ENCODE measurements at regions not wholly inside any gene's neighbourhood (a gene's known extent, or its start where the extent isn't known, plus 50 kb on each side); places are given as distances from the start of the nearest gene placed in this dataset.
A peak's percentile ranks its signal among the peaks of the same experiment; 100 is the strongest.
"Not testable (repeated sequence)": the region's sequence is repeated elsewhere in the genome, so short reads cannot be mapped to it uniquely, and the experiment has no call there.

DNA sequence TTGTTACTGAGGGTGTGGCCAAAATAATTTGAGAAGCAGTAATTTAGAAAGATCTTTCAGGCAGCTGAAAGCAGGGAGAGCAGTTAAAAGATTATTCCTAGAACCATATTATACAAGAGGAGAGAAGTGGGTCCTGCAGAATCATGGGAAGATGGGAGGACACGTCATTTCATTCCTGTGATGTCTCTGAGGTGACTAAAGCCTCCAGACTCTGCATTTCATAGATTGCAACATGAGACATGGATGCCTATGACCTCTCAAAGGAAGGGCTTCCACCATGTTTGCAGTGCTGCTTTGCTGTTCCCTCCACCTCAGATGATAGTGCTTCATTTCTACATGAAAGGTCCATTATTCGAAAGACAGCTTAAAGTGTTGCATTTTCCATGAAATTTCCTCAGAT is 788.4 kb downstream of the TSN start:
- DNase-seq (ENCODE audit: low spot score) = peak; percentile 58

DNA sequence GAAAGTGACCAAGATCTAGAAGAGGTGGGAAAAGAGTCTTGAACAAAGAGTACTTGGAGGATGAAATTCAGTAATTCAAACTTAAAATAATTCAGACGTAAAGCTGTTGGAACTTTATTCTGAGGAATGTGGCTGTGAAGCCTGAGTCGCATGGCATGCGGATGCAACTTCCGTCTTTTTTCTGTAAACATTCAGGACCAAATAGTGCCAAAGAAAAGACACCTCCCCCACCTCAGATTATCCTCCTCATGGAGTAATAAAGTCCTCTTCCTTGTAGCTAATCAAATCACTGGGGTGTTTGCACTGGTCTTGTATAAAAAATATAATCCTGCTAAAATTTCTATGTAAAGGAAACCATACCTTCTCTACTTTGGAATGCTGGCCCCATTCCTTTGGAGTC is 790.4 kb downstream of the TSN start:
- no peak for DNase-seq (ENCODE audit: low spot score)

DNA sequence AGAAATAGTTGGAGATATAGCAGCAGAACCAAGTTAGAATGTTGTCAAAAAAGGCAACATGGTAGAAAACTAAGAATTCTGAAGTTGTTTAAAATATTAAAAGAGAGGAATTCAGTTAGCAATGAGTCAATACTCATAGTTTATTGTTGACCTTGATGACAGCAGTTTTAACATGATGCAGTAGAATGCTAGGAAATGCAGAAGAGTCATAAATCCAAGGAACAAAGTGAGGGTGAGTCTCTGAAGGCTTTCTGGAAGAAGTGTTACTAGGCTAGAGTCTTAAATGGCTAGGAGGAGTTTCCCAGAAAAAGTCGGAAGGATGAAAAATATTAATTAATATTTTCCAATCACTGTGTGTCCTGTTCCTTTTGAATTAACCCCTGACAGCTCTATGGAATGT is 807.3 kb downstream of the TSN start:
- no peak for DNase-seq (ENCODE audit: low spot score)

DNA sequence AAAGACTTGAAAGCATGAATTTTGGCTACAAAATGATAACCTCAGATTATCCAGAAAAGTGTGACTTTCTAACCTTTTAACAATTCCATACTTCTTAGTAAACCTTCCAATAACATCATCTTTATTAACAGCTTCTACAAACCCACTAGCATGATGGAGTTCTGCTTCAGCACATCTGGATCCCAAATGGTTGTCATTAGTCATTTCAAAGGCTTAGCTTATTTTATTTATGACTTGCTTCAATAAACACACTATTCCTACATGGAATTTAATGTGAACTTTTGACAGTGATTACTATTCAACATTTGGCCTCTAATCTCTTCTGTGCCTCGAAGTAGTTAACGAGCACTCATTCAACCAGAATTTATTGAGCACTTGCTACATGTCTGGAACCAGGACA is 808.3 kb downstream of the TSN start:
- DNase-seq (ENCODE audit: low spot score) = no peak

DNA sequence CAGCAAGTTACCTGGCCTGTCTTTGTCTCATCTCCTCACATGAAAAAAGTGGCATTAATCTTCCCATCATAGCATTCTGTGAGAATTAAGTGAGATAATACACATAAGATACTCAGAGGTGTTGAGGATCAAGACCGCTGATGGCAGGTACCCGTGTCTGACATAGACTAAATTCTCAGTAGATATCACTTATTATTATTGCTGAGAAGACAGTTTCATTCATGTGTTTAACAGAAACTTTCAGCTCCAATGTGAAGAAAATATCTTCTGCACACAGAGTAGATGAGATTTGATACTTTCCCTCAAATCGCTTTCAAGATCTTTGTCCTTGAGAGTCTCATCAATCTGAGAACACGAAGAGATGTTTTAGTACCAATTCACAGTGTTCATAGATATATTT is 809.4 kb downstream of the TSN start:
- DNase-seq (ENCODE audit: low spot score) = no peak

DNA sequence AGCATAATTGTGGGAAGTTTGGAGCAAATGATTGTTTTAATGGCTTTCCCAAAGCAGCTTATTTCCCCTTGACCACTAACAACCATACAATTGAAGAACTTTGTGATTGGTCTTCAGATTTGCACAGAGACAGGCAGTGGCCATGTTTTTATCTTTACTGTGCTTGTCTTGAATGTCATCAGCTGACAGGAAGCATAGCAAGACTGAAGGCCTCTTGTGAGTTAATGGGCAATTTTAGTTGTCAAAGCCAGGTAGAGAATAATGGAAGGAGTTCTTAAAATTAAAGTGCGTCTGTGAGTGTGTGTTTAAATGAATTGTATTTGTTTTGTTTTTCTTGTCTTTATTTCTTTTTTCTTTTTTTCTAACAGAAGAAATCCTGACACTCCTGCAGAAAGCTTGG is 809.9 kb downstream of the TSN start:
- DNase-seq (ENCODE audit: low spot score) = no peak

DNA sequence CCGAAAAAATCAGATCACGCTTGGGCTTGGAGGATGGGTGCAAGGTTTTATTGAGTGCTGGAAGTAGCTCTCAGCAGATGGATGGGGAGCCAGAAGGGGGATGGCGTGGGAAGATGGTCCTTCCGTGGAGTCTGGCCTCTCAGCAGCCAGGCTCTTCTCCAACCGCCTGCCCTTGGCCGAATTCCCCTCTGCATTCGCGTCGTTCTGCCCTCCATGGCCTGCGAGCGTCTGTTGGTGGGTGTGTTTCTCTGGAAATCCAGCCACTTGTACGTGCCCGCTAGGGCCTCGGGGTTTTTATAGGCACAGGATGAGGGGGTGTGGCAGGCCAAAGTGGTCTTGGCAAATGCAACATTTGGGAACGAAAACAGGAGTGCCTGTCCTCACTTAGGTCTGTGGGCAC is 815.2 kb downstream of the TSN start:
- no peak for DNase-seq (ENCODE audit: low spot score)

DNA sequence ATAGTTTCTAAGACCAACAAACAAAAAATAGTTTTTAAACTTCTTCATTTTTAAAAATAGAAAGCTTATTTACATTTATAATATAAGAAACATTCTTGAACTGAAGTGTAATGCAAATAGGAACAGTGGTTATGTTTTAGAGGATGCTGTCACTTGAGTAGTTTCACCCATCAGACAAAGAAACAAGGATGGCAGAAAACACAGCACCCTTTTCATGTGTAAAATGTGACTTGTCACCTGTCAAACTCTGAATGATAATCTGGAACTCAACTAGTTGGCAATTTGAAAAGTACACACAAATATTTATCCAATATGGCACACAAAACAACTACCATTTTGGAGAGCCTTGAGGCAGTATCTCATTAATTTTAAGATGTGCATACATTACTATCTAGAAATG is 816.0 kb downstream of the TSN start:
- not testable (repeated sequence) for DNase-seq (ENCODE audit: low spot score)

DNA sequence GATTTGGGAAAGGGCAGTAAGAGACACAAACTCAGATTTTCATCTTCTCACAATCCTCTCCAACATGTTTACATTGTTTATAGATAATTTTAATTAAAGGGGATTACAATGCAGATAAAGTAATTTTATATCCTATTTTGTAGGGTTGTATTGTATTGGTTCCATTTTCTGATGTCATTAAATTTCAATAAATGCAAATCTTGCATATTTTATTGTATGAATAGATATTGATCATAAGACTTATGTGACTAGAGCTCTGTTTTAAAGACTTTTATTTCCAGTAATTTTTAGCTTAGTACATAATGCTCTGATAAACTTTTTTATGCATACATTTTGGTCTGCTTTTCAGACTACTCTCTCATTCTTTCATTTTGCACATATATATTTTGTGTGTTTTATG is 819.6 kb downstream of the TSN start:
- DNase-seq (ENCODE audit: low spot score) = no peak

DNA sequence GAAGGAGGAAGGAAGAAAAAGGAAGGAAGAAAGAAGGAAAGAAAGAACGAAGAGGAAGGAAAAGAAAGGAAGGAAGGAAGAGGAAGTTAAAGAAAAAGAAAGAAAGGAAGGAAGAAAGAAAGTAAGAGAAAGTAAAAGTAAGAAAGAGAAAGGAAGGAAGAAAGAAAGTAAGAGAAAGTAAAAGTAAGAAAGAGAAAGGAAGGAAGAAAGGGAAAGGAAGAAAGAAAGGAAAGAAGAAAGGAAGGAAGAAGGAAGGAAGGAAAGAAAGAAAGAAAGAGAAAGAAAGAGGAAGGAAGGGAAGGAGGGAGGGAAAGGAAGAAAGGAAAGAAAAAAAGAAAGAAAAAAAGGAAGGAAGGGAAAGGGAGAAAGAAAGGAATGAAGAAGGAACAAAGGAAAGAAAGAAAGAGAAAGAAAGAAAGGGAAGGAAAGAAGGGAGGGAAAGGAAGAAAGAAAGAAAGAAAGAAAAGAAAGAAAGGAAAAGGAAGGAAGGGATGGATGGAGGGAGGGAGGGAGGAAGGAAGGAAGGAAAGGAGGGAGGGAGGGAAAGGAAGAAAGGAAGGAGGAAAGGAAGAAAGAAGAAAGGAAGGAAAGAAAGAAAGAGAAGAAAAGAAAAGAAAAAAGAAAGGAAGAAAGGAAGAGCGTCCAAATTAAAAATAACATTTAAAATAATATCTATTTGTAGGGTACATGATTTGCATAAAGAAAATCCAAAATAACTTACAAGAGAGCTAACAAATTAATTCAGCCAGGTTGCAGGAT is 827.9 kb downstream of the TSN start:
- DNase-seq (ENCODE audit: low spot score) = no peak

DNA sequence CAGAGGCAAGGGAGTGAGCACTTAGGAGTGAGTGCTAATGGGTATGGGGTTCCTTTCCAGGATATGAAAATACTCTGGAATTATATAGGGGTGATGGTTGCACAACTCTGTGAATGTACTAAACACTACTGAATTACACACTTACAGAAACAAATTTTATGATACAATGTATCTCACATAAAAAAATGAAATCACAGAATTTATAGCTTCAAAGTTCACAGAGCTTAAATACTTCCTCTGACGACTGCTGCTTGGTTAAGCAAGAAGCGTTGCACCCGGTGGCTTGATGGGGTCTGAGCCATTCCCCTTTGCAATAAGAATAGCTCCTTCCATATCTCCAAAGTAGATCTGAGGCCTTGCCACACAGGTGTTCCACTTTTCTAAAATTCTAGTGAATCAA is 835.1 kb downstream of the TSN start:
- DNase-seq (ENCODE audit: low spot score) = no peak

DNA sequence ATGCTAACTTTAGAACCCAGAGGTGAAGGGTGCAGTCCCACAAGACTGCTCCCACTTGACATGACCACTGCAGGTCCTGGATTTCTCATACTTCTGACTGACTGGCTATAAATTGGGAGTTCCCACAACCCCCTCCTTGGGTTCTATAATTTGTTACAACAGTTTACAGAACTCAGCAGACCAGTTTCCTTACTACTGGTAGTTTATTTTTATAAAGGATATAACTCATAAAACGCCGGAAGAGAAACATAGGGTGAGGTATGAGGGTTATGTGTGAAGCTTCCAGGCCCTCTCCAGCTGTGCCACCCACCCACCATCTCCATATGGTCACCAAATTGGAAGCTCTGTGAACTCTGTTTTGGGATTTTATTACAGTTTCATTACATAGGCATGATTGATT is 839.6 kb downstream of the TSN start:
- no peak for DNase-seq (ENCODE audit: low spot score)

DNA sequence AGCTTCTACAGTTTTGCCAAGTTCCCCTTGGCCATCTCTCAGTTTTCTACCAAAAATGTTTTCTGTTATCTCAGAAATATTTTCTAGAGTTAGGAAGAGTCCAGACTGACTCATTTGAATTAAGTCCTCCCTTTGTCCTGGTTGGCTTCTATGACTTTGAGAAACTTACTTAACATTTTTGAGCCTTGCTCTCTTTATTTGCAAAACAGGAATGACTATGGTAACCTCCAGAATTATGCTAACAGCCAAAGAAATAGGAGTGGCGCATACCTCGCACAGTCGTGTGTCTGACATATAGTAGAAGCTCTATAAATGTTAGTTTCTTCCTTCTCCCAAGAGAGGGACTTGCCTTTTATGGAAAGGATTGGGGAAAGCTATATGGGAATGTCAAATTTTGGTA is 841.1 kb downstream of the TSN start:
- no peak for DNase-seq (ENCODE audit: low spot score)

DNA sequence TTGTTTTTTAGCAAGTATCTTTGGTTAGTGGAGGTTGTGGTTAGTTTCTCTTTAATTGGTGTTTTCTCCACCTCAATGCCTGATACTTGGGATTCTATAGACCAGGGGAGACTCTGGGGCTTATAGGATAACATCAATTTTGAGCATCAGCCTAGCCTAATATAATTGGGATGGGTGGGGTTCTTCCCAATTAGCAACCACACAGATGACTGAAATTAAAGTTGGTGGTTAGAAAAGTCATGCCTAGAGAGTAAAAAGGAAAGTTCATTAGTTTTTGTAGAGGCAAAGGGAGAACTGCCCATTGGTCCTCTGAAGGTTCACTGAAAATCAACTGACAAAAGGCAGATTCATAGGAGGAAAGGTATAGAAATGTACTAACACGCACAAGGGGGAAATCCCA is 843.3 kb downstream of the TSN start:
- no peak for DNase-seq (ENCODE audit: low spot score)

DNA sequence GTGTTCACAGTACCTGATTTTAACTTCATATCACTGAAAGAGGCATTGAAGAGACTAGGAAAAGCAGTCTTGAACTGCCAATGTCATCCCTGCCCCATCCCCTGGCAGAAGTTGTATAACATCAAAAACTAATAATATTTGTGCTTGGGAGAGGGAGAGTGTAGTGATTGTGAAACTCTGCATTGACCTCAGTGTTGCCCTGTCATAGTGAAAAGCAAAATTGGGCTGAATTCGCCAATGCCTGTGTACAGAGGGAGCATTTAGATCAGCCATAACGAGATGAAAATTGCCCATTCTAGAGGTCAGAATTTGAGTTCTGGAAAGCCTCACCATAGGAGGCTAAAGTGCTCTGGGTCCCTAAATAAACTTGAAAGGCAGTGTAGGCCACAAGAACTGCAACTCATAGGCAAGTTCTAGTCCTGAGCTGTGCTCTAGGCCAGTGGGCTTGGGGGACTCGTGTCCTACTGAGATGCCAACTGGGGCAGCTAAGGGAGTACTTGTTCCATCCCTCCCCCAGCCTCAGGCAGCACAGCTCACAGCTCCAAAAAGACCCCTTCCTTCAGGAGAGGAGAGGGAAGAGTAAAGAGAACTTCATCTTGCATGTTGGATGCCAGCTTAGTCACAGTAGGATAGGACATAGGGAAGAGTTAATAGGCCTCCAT is 855.6 kb downstream of the TSN start:
- no peak for DNase-seq (ENCODE audit: low spot score)

DNA sequence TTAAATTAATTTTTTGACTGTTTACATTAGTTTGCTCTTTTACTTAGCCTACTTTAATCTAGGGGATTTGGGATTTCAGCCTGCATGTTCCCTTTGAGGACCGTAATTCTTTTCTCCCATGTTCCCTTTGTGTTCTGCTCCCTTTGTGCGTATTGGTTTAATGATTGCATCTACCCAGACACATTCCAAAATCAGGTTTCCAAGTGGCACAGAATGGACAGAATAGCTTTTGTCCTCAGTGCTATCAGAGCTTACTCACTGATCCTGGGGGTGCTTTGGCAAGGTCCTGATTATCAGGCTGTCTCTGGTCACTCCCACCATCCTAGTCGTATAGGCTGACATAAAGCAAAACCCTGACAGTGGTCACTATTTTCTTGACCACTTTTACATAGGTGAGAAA is 867.5 kb downstream of the TSN start:
- DNase-seq (ENCODE audit: low spot score) = no peak

DNA sequence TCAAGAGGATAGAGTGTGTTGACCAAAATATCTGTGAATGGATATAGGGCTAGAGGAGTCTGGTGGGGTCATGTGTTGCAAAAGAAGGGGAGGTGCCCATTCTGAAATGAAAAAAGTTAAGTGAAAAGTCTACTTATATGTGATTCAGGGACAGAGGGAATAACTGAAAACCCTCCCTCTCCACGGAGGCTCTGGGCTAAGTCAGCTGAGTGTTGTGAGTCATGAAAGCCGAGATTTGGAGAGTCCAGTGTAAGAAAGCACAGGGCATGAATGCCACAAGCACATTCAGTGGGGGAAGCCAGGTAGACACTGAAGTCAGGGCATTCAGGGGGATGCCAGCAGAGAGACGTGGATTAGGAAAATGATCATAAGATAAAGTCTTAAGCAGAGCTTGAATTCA is 871.9 kb downstream of the TSN start:
- no peak for DNase-seq (ENCODE audit: low spot score)

DNA sequence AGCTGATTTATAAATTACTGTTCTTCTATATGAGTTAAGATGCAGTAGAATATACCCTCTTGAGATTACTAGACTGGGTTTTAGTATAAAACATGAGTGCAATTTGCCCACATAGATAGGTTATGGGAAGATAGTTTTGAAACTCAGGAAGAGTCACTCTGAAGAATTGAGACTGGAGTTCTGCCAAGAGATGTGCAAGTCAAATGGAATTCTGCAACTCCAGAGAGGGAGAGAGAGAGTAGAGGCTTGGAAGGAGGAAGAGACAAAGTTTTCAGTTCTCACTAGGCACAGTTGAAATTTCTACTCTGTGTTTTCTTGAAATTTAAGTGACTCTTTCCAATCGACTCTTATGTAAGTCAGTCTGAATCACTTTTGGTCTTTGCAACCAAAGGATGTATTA is 878.8 kb downstream of the TSN start:
- peak; percentile 75 for DNase-seq (ENCODE audit: low spot score)

DNA sequence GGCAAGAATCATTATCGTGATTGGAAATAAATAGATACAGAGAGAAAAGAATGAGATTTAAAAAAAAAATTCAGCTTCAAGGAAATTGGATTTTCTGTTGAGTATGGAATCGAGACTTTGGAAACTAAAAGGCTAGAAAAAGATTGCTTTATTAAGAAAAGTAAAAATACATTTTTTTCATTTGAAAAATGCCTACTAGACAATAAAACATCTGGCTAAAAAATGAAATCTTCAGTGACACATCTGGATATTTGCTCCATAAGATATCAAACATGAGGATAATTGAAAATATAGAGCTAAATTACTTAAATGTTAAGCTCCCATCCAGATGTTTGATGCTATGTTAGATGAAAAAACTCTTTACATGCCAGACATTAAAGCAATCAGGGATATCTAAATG is 879.5 kb downstream of the TSN start:
- DNase-seq (ENCODE audit: low spot score) = no peak

DNA sequence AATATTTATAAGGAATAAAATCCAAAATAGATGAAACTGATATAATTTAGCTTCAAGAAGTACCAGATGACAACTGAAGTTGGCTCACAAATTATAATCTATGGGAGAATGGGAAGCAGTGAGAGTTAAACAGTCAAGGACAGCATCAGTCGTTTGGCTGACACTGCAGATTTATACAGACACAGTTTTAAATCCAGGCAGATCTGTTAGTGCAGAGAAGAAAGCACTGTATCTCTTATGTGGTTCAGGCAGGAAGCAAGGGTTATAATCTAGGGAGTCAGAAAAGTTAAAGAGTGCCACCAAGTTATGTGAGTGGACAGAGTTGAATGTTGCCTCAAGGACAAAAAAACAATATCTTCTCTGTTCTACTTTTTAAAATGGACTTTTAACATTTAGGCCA is 880.2 kb downstream of the TSN start:
- no peak for DNase-seq (ENCODE audit: low spot score)

DNA sequence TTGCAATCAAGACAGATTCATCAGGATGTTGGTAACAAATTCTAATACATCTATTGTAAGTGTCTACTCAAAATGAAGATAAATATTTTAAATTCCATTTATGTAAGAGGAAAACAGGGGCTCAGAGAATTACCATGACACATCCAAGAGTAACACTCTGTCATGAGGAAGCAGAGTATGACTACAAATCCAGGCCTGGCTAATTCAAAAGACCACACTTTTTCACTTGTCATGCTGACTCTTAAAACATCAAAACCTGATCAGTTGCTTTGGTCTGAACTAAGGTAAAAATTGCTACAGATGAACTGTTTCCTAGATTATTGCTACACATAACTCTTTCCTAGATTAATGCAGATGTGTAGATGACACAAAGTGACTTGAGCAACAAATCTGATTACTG is 880.6 kb downstream of the TSN start:
- DNase-seq (ENCODE audit: low spot score) = peak; percentile 37

DNA sequence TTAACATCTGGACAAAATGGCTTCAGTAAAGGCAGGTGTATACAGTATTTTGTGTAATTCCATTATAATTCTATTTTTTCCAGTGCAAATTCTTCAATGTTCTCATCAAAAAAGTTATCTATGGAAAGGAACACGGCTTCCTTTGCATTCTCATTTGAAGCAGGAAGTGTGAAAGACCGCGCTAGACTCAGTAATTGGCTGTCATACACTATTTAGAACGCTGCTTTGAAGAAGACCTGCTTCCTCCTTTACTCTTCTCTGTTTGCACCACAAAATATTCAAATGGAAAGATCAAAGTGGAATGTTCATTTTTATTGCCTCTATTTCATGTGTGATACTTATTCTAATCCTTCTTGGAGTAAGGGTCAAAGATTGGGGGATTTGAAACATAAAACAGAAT is 883.7 kb downstream of the TSN start:
- DNase-seq (ENCODE audit: low spot score) = no peak

DNA sequence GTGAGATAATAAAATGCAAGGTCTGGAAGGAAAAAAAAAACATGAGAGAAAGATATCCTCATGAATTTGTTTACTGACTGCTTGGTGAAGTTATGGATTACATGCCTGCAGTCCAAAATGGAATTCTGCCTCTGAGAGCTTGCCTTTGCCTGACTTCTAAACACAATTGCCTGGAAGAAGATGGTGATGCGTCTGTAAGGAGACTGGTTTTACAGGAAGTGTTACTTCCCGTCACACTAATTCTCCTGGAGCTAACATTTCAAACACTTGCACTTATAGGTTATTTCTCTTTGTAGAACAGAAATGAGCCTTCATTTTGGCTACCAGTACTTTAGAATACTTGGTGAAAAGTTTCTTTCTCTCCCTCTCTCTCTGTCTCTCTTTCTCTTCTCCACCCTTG is 884.3 kb downstream of the TSN start:
- DNase-seq (ENCODE audit: low spot score) = no peak

DNA sequence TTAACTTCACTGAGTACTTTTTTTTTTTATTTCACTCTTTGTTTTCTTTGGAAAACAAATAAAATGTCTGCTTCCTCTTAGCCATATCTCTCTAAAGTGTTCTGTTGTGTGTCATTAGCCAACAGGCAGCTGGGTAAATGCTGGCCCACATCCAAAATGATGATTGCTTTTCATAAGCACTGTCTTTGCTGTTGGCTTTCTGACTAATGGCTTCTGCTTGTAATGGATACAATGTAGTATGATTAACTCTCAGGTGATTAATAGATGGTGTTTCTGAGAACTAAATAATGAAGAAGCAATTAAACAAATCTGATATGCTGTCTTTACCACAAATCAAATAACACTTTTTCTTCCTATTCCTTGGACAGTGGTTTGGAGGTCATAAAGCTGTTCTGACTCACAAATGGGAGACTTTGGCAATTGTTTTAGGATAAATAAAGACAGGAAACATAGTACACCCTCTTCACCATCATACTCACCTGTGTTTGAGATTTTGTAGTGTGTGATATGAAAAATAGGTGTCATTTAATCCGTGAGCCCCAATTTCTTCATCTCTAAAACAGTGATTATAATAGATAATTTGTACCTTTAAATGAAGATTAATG is 888.4 kb downstream of the TSN start:
- DNase-seq (ENCODE audit: low spot score) = peak; percentile 54
